GM12878 (cell line): ENCODE measurements at regions not wholly inside any gene's neighbourhood (a gene's known extent, or its start where the extent isn't known, plus 50 kb on each side); places are given as distances from the start of the nearest gene placed in this dataset.

ENCODE experiments used
- BCLAF1 ChIP-seq: fragments of 450-650 bp; IDR thresholded peaks from 2 replicates; pipeline ENCODE4 v1.6.1; 2017; ENCODE audit warnings: antibody characterized with exemption, mild to moderate bottlenecking, moderate library complexity
- CHD2 ChIP-seq: IDR thresholded peaks from 2 replicates; pipeline ENCODE4 v1.6.1; 2011; ENCODE audit warnings: low read depth, low read length, improper control_type of control experiment, borderline replicate concordance
- CTCF ChIP-seq, 3 experiments: IDR thresholded peaks in 2 of 3; conservative IDR thresholded peaks in 1 of 3; 2 replicates each; pipeline ENCODE4 v1.5.1; 2011; ENCODE audit warnings: low read depth in 3 of 3, low read length in 3 of 3, mild to moderate bottlenecking in 3 of 3, control low read depth in 2 of 3, moderate library complexity in 2 of 3, inconsistent platforms in 1 of 3, mixed read lengths in 1 of 3; ENCODE audit not compliant: control insufficient read depth in 2 of 3, insufficient read depth in 1 of 3; ENCODE audit errors: extremely low read depth in 1 of 3
- ELK1 ChIP-seq: IDR thresholded peaks from 2 replicates; pipeline ENCODE4 v1.6.1; 2012; ENCODE audit warnings: low read depth, low read length, improper control_type of control experiment
- EZH2 ChIP-seq: IDR thresholded peaks from 2 replicates; pipeline ENCODE4 v1.6.1; 2012; ENCODE audit warnings: low read depth, mild to moderate bottlenecking, control low read depth, inconsistent platforms, low read length, borderline replicate concordance; ENCODE audit not compliant: control insufficient read depth
- MLLT1 ChIP-seq: fragments of 450-650 bp; IDR thresholded peaks from 2 replicates; pipeline ENCODE4 v1.6.1; 2016; ENCODE audit warnings: mild to moderate bottlenecking
- POLR2AphosphoS5 ChIP-seq: IDR thresholded peaks from 2 replicates; pipeline ENCODE4 v1.6.1; 2011; ENCODE audit warnings: mild to moderate bottlenecking, low read length, inconsistent platforms
- SKIL ChIP-seq: fragments of 450-650 bp; IDR thresholded peaks from 2 replicates; pipeline ENCODE4 v1.6.1; 2017; ENCODE audit warnings: mild to moderate bottlenecking, low read depth, inconsistent platforms; ENCODE audit not compliant: poor library complexity, severe bottlenecking

GRCh38 chr3:193764959-193765358 lies 172.0 kb downstream of the OPA1 start:
- TF ChIP-seq CTCF (IDR thresholded peaks at IDR 0.05 in 2 of 3, conservative IDR thresholded peaks at IDR 0.05 in 1 of 3; ENCODE audit: control insufficient read depth in 2 of 3, extremely low read depth in 1 of 3, insufficient read depth in 1 of 3, low read depth in 3 of 3, low read length in 3 of 3) (no peak), BCLAF1 (no peak), SKIL (no peak), CHD2 (no peak), MLLT1 (no peak), EZH2 (no peak), POLR2AphosphoS5 (no peak), ELK1 (no peak)
